Neural cell (in vitro differentiated cells): ENCODE measurements at regions not wholly inside any gene's neighbourhood (a gene's known extent, or its start where the extent isn't known, plus 50 kb on each side); places are given as distances from the start of the nearest gene placed in this dataset.

Source experiments
- H2AFZ ChIP-seq: fragments of 200-600, 300-800 bp; sonication (generic), shearing (Covaris generic); 2 replicates; pipeline ENCODE4 v1.6.0; 2014; ENCODE audit warnings: low read depth, mild to moderate bottlenecking, antibody characterized with exemption, low read length, moderate library complexity
- H3F3A ChIP-seq: fragments of 200-600 bp; shearing (Covaris generic); 2 replicates; pipeline ENCODE4 v1.6.1; 2016; ENCODE audit warnings: mild to moderate bottlenecking, moderate library complexity, mixed read lengths, antibody characterized with exemption, low read length; ENCODE audit not compliant: insufficient read depth, poor library complexity, severe bottlenecking
- H3K27ac ChIP-seq: fragments of 200-600, 300-800 bp; sonication (generic), shearing (Covaris generic); 2 replicates; pipeline ENCODE4 v1.5.1; 2014; ENCODE audit warnings: mild to moderate bottlenecking, low read length, moderate library complexity
- H3K27me3 ChIP-seq: fragments of 300-800, 200-600 bp; sonication (generic), shearing (Covaris generic); 2 replicates; pipeline ENCODE4 v1.6.0; 2014; ENCODE audit warnings: mild to moderate bottlenecking, low read depth, low read length, moderate library complexity; ENCODE audit not compliant: insufficient read depth
- H3K36me3 ChIP-seq: fragments of 300-800, 200-600 bp; sonication (generic), shearing (Covaris generic); 2 replicates; pipeline ENCODE4 v1.5.1; 2014; ENCODE audit warnings: mild to moderate bottlenecking, antibody characterized with exemption, low read length, moderate library complexity; ENCODE audit not compliant: insufficient read depth
- H3K4me2 ChIP-seq: fragments of 300-800, 200-600 bp; sonication (generic), shearing (Covaris generic); 2 replicates; pipeline ENCODE4 v1.6.0; 2014; ENCODE audit warnings: mild to moderate bottlenecking, low read length
- H3K4me3 ChIP-seq: fragments of 300-800, 200-600 bp; sonication (generic), shearing (Covaris generic); 2 replicates; pipeline ENCODE4 v1.5.1; 2014; ENCODE audit warnings: mild to moderate bottlenecking, low read length, moderate library complexity
- H3K79me2 ChIP-seq: fragments of 200-600 bp; shearing (Covaris generic); replicated peaks from 2 replicates; pipeline ENCODE4 v1.6.0; 2014; ENCODE audit warnings: mild to moderate bottlenecking, low read length, moderate library complexity; ENCODE audit not compliant: insufficient read depth
- H3K9ac ChIP-seq: fragments of 300-800, 200-600 bp; sonication (generic), shearing (Covaris generic); 2 replicates; pipeline ENCODE4 v1.6.1; 2016; ENCODE audit warnings: mild to moderate bottlenecking, low read length, mixed read lengths
- H3K9me2 ChIP-seq: fragments of 200-600 bp; shearing (Covaris generic); 2 replicates; pipeline ENCODE4 v1.6.1; 2016; ENCODE audit warnings: mild to moderate bottlenecking, low read length, mixed read lengths; ENCODE audit not compliant: insufficient read depth
- H3K9me3 ChIP-seq: fragments of 200-600, 300-800 bp; sonication (generic), shearing (Covaris generic); 2 replicates; pipeline ENCODE4 v1.6.1; 2016; ENCODE audit warnings: mild to moderate bottlenecking, mixed run types, low read length, moderate library complexity, mixed read lengths
- H4K20me1 ChIP-seq: fragments of 200-600 bp; shearing (Covaris generic); 2 replicates; pipeline ENCODE4 v1.6.1; 2016; ENCODE audit warnings: mild to moderate bottlenecking, mixed run types; ENCODE audit not compliant: insufficient read depth
- EP300 ChIP-seq: fragments of 450-650 bp; conservative IDR thresholded peaks from 2 replicates; pipeline ENCODE4 v1.6.1; 2014; ENCODE audit warnings: antibody characterized with exemption, mild to moderate bottlenecking, moderate library complexity; ENCODE audit not compliant: poor library complexity, severe bottlenecking
- EZH2 ChIP-seq: fragments of 200-600, 300-800 bp; shearing (Covaris generic), sonication (generic); IDR thresholded peaks from 2 replicates; pipeline ENCODE4 v1.6.1; 2014; ENCODE audit warnings: antibody characterized with exemption, low read length, borderline replicate concordance, mild to moderate bottlenecking; ENCODE audit not compliant: insufficient read depth, poor library complexity, severe bottlenecking
- MXI1 ChIP-seq: fragments of 450-650 bp; conservative IDR thresholded peaks from 2 replicates; pipeline ENCODE4 v1.6.1; 2014; ENCODE audit warnings: antibody characterized with exemption, mild to moderate bottlenecking; ENCODE audit not compliant: poor library complexity, severe bottlenecking
- POLR2AphosphoS5 ChIP-seq: IDR thresholded peaks from 2 replicates; pipeline ENCODE4 v1.6.1; 2012
- RAD21 ChIP-seq: fragments of 450-650 bp; conservative IDR thresholded peaks from 2 replicates; pipeline ENCODE4 v1.6.1; 2014; ENCODE audit warnings: antibody characterized with exemption, mild to moderate bottlenecking, moderate library complexity
- REST ChIP-seq: IDR thresholded peaks from 2 replicates; pipeline ENCODE4 v1.6.1; 2012; ENCODE audit warnings: borderline replicate concordance
- SMC3 ChIP-seq: fragments of 450-650 bp; conservative IDR thresholded peaks from 2 replicates; pipeline ENCODE4 v1.6.1; 2014; ENCODE audit warnings: antibody characterized with exemption, mild to moderate bottlenecking, moderate library complexity; ENCODE audit not compliant: poor library complexity
- TAF1 ChIP-seq: IDR thresholded peaks from 2 replicates; pipeline ENCODE4 v1.6.1; 2012; ENCODE audit warnings: low read depth
- TF ChIP-seq, protein P1 (sequence below): fragments of 450-650 bp; IDR thresholded peaks from 2 replicates; pipeline ENCODE4 v1.5.1; 2014; ENCODE audit warnings: antibody characterized with exemption, mild to moderate bottlenecking, moderate library complexity; ENCODE audit not compliant: poor library complexity, severe bottlenecking

DNA sequence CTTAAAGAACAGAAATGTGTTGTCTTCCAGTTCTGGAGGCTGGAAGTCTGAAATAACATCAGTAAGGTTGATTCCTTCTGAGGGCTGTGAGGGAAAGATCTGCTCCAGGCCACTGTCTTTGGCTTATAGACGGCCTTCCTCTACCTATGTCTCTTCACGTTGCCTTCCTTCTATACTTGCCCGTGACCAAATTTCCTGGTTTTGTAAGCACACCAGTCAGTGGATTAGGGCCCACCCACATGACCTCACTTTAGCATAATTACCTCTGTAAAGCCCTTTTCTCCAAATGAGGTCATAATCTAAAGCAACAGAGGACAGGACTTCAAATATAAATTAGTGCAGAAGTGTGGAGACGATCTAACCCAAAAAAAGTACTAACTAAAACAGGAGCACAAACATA lies 231.6 kb downstream of the NRIP1 start:
- H3K4me2 ChIP-seq = no peak overlapping the region
- no peaks in the 10 kb centered on the region for H3K79me2 ChIP-seq
- H3K9me2 ChIP-seq = no peaks in the 10 kb centered on the region
- no peak overlapping the region for H3K4me3 ChIP-seq
- H3F3A ChIP-seq = peaks cover 1% of the 10 kb centered on the region
- H3K9ac ChIP-seq = no peak overlapping the region
- TF ChIP-seq EZH2 = no peak
- TF ChIP-seq EP300 = no peak
- TF ChIP-seq REST = no peak
- TF ChIP-seq POLR2AphosphoS5 = no peak
- TF ChIP-seq RAD21 = no peak
- TF ChIP-seq MXI1 = no peak
- TF ChIP-seq, protein P1, sequence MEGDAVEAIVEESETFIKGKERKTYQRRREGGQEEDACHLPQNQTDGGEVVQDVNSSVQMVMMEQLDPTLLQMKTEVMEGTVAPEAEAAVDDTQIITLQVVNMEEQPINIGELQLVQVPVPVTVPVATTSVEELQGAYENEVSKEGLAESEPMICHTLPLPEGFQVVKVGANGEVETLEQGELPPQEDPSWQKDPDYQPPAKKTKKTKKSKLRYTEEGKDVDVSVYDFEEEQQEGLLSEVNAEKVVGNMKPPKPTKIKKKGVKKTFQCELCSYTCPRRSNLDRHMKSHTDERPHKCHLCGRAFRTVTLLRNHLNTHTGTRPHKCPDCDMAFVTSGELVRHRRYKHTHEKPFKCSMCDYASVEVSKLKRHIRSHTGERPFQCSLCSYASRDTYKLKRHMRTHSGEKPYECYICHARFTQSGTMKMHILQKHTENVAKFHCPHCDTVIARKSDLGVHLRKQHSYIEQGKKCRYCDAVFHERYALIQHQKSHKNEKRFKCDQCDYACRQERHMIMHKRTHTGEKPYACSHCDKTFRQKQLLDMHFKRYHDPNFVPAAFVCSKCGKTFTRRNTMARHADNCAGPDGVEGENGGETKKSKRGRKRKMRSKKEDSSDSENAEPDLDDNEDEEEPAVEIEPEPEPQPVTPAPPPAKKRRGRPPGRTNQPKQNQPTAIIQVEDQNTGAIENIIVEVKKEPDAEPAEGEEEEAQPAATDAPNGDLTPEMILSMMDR = no peak
- TF ChIP-seq SMC3 = no peak
- TF ChIP-seq TAF1 = no peak
- no peaks in the 10 kb centered on the region for H3K9me3 ChIP-seq
- H3K27me3 ChIP-seq = no peaks in the 10 kb centered on the region
- no peaks in the 10 kb centered on the region for H3K36me3 ChIP-seq
- no peak overlapping the region for H3K27ac ChIP-seq
- H4K20me1 ChIP-seq = no peaks in the 10 kb centered on the region
- H2AFZ ChIP-seq = no peak overlapping the region

- Histone ChIP-seq H3K27me3 (no peaks in the 10 kb centered on the region), H3K27ac (no peak overlapping the region), H4K20me1 (no peaks in the 10 kb centered on the region), H3K9ac (no peak overlapping the region), H3K79me2 (no peaks in the 10 kb centered on the region), H3K9me2 (no peaks in the 10 kb centered on the region), H3F3A (no peaks in the 10 kb centered on the region), H3K36me3 (no peaks in the 10 kb centered on the region), H3K4me2 (no peak overlapping the region), H3K9me3 (no peaks in the 10 kb centered on the region), H2AFZ (no peak overlapping the region), H3K4me3 (no peak overlapping the region)
- TF ChIP-seq, protein P1 = no peak
- TF ChIP-seq SMC3 = no peak
- no peak for TF ChIP-seq EP300
- no peak for TF ChIP-seq MXI1
- no peak for TF ChIP-seq EZH2
- TF ChIP-seq TAF1 = no peak
- no peak for TF ChIP-seq POLR2AphosphoS5
- no peak for TF ChIP-seq REST
- no peak for TF ChIP-seq RAD21
Measured at GRCh38 chr21:14830307-14830706, 234.5 kb downstream of the NRIP1 start.
